HCT116 (cell line): ENCODE measurements at regions not wholly inside any gene's neighbourhood (a gene's known extent, or its start where the extent isn't known, plus 50 kb on each side); places are given as distances from the start of the nearest gene placed in this dataset.

Experiments
- CTCF ChIP-seq, 3 experiments: fragments of 200-600 bp in 1 of 3; sonication (generic) in 1 of 3; IDR thresholded peaks in 2 of 3; conservative IDR thresholded peaks in 1 of 3; 2 replicates each; pipeline ENCODE4 v1.5.1; 2012 to 2017; ENCODE audit warnings: low read depth in 2 of 3, low read length in 2 of 3, antibody characterized with exemption in 1 of 3, borderline replicate concordance in 1 of 3, control low read depth in 1 of 3, mild to moderate bottlenecking in 1 of 3, mixed read lengths in 1 of 3, mixed run types in 1 of 3, moderate library complexity in 1 of 3; ENCODE audit not compliant: insufficient read depth in 1 of 3
- EGR1 ChIP-seq: IDR thresholded peaks from 2 replicates; pipeline ENCODE4 v1.6.1; 2012; ENCODE audit warnings: low read depth
- ELF1 ChIP-seq: IDR thresholded peaks from 2 replicates; pipeline ENCODE4 v1.6.1; 2012; ENCODE audit warnings: low read depth, borderline replicate concordance
- EZH2 ChIP-seq: fragments of 200-600 bp; sonication (generic); IDR thresholded peaks from 2 replicates; pipeline ENCODE4 v1.6.1; 2017; ENCODE audit warnings: antibody characterized with exemption, mixed run types
- FOSL1 ChIP-seq: IDR thresholded peaks from 2 replicates; pipeline ENCODE4 v1.6.1; 2012; ENCODE audit warnings: low read depth
- JUND ChIP-seq: IDR thresholded peaks from 2 replicates; pipeline ENCODE4 v1.6.1; 2012
- MAX ChIP-seq: IDR thresholded peaks from 2 replicates; pipeline ENCODE4 v1.6.1; 2012
- POLR2A ChIP-seq: IDR thresholded peaks from 2 replicates; pipeline ENCODE4 v1.7.0; 2011; ENCODE audit warnings: borderline replicate concordance; ENCODE audit not compliant: insufficient read depth, insufficient read length; ENCODE audit errors: extremely low read depth
- POLR2AphosphoS5 ChIP-seq: IDR thresholded peaks from 2 replicates; pipeline ENCODE4 v1.6.1; 2011; ENCODE audit warnings: mild to moderate bottlenecking, low read depth, low read length, moderate library complexity
- REST ChIP-seq: IDR thresholded peaks from 2 replicates; pipeline ENCODE4 v1.6.1; 2012; ENCODE audit warnings: low read depth
- SP1 ChIP-seq: IDR thresholded peaks from 2 replicates; pipeline ENCODE4 v1.6.1; 2012; ENCODE audit warnings: low read depth
- TCF7L2 ChIP-seq: IDR thresholded peaks from 2 replicates; pipeline ENCODE4 v1.7.0; 2011; ENCODE audit warnings: borderline replicate concordance, inconsistent platforms; ENCODE audit not compliant: insufficient read depth, insufficient read length; ENCODE audit errors: extremely low read depth
- ZNF274 ChIP-seq: fragments of 200-500 bp; sonication (Bioruptor generic); IDR thresholded peaks from 2 replicates; pipeline ENCODE4 v1.6.1; 2014; ENCODE audit warnings: mild to moderate bottlenecking, low read depth, low read length, inconsistent platforms
- TF ChIP-seq, protein P1 (sequence below): IDR thresholded peaks from 2 replicates; pipeline ENCODE4 v1.6.1; 2012

GRCh38 chrX:113933931-113934330 lies 650.0 kb upstream of the HTR2C start:
- no peak for TF ChIP-seq POLR2A
- TF ChIP-seq MAX = no peak
- no peak for TF ChIP-seq CTCF (IDR thresholded peaks at IDR 0.05 in 2 of 3, conservative IDR thresholded peaks at IDR 0.05 in 1 of 3; ENCODE audit: borderline replicate concordance in 1 of 3, insufficient read depth in 1 of 3, low read depth in 2 of 3, low read length in 2 of 3)
- no peak for TF ChIP-seq REST
- no peak for TF ChIP-seq SP1
- TF ChIP-seq ELF1 = no peak
- no peak for TF ChIP-seq ZNF274
- no peak for TF ChIP-seq POLR2AphosphoS5
- TF ChIP-seq EGR1 = no peak
- no peak for TF ChIP-seq EZH2
- TF ChIP-seq JUND = no peak
- TF ChIP-seq, protein P1, sequence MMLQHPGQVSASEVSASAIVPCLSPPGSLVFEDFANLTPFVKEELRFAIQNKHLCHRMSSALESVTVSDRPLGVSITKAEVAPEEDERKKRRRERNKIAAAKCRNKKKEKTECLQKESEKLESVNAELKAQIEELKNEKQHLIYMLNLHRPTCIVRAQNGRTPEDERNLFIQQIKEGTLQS = no peak
- no peak for TF ChIP-seq TCF7L2
- no peak for TF ChIP-seq FOSL1
